ENCODE measurements at regions not wholly inside any gene's neighbourhood (a gene's known extent, or its start where the extent isn't known, plus 50 kb on each side); places are given as distances from the start of the nearest gene placed in this dataset.

- no peak overlapping the region for H3K4me3 Mint-ChIP-seq
- no peak overlapping the region for H3K4me3 ChIP-seq (ENCODE audit: low read length)
- no peak for TF ChIP-seq CTCF (conservative IDR thresholded peaks at IDR 0.05)
- no peak overlapping the region for H3K9ac ChIP-seq (ENCODE audit: extremely low read depth, low read length, poor library complexity, severe bottlenecking)
- no peaks in the 10 kb centered on the region for H3K9me3 Mint-ChIP-seq
- no peaks in the 10 kb centered on the region for H3K4me1 ChIP-seq (ENCODE audit: control insufficient read depth, insufficient read depth, low read length)
- H3K36me3 ChIP-seq (ENCODE audit: control insufficient read depth, insufficient read depth, low read length) = no peaks in the 10 kb centered on the region
- 83 to 89% methylated on average over 4 to 7 of the region's 7 CpGs for WGBS, 2 experiments (ENCODE audit: insufficient coverage in 1 of 2, insufficient read length in 1 of 2)
- no peak overlapping the region for H3K27ac Mint-ChIP-seq
- no peak overlapping the region for H3K27ac ChIP-seq (ENCODE audit: low read depth, low read length)
- H3K4me1 Mint-ChIP-seq = no peaks in the 10 kb centered on the region
- H3K9me3 ChIP-seq (ENCODE audit: control insufficient read depth, low read length) = no peaks in the 10 kb centered on the region
- no peaks in the 10 kb centered on the region for H3K36me3 Mint-ChIP-seq (ENCODE audit: low read depth)
- peak; percentile 79 for DNase-seq
- no peaks in the 10 kb centered on the region for H3K27me3 Mint-ChIP-seq (ENCODE audit: insufficient read depth)
- H3K27me3 ChIP-seq (ENCODE audit: control insufficient read depth, insufficient read depth, low read length, poor library complexity, severe bottlenecking) = no peaks in the 10 kb centered on the region
Measured at GRCh38 chr20:58021481-58021880, 207.0 kb downstream of the ANKRD60 start.

GRCh38 chr20:58020656-58021454 lies 207.6 kb downstream of the ANKRD60 start:
- no peaks in the 10 kb centered on the region for H3K27me3 Mint-ChIP-seq (ENCODE audit: insufficient read depth)
- H3K4me3 Mint-ChIP-seq = no peak overlapping the region
- no peak for DNase-seq
- no peak overlapping the region for H3K4me3 ChIP-seq (ENCODE audit: low read length)
- no peaks in the 10 kb centered on the region for H3K4me1 ChIP-seq (ENCODE audit: control insufficient read depth, insufficient read depth, low read length)
- TF ChIP-seq CTCF (conservative IDR thresholded peaks at IDR 0.05) = no peak
- H3K27ac ChIP-seq (ENCODE audit: low read depth, low read length) = no peak overlapping the region
- H3K36me3 Mint-ChIP-seq (ENCODE audit: low read depth) = no peaks in the 10 kb centered on the region
- no peaks in the 10 kb centered on the region for H3K9me3 ChIP-seq (ENCODE audit: control insufficient read depth, low read length)
- H3K27ac Mint-ChIP-seq = no peak overlapping the region
- WGBS, 2 experiments (ENCODE audit: insufficient coverage in 1 of 2, insufficient read length in 1 of 2) = 90 to 100% methylated on average over 4 to 10 of the region's 10 CpGs
- H3K4me1 Mint-ChIP-seq = no peaks in the 10 kb centered on the region
- H3K9me3 Mint-ChIP-seq = no peaks in the 10 kb centered on the region
- H3K9ac ChIP-seq (ENCODE audit: extremely low read depth, low read length, poor library complexity, severe bottlenecking) = no peak overlapping the region
- no peaks in the 10 kb centered on the region for H3K36me3 ChIP-seq (ENCODE audit: control insufficient read depth, insufficient read depth, low read length)
- H3K27me3 ChIP-seq (ENCODE audit: control insufficient read depth, insufficient read depth, low read length, poor library complexity, severe bottlenecking) = no peaks in the 10 kb centered on the region

- H3K9ac ChIP-seq (ENCODE audit: extremely low read depth, low read length, poor library complexity, severe bottlenecking) = no peak overlapping the region
- 85% methylated on average over 6 to 8 of the region's 8 CpGs for WGBS, 2 experiments (ENCODE audit: insufficient coverage in 1 of 2, insufficient read length in 1 of 2)
- H3K36me3 Mint-ChIP-seq (ENCODE audit: low read depth) = no peaks in the 10 kb centered on the region
- no peak overlapping the region for H3K27ac Mint-ChIP-seq
- H3K4me1 Mint-ChIP-seq = no peaks in the 10 kb centered on the region
- H3K4me3 ChIP-seq (ENCODE audit: low read length) = no peak overlapping the region
- H3K27me3 ChIP-seq (ENCODE audit: control insufficient read depth, insufficient read depth, low read length, poor library complexity, severe bottlenecking) = no peaks in the 10 kb centered on the region
- H3K9me3 Mint-ChIP-seq = no peaks in the 10 kb centered on the region
- no peaks in the 10 kb centered on the region for H3K27me3 Mint-ChIP-seq (ENCODE audit: insufficient read depth)
- no peaks in the 10 kb centered on the region for H3K36me3 ChIP-seq (ENCODE audit: control insufficient read depth, insufficient read depth, low read length)
- peaks cover 4% of the 10 kb centered on the region for H3K9me3 ChIP-seq (ENCODE audit: control insufficient read depth, low read length)
- TF ChIP-seq CTCF (conservative IDR thresholded peaks at IDR 0.05) = no peak
- DNase-seq = no peak
- H3K4me3 Mint-ChIP-seq = no peak overlapping the region
- H3K27ac ChIP-seq (ENCODE audit: low read depth, low read length) = no peak overlapping the region
- H3K4me1 ChIP-seq (ENCODE audit: control insufficient read depth, insufficient read depth, low read length) = no peaks in the 10 kb centered on the region
Measured at GRCh38 chr20:58019850-58020625, 208.4 kb downstream of the ANKRD60 start.

Measured in endodermal cell (in vitro differentiated cells).